GM12875 (cell line): ENCODE measurements at regions not wholly inside any gene's neighbourhood (a gene's known extent, or its start where the extent isn't known, plus 50 kb on each side); places are given as distances from the start of the nearest gene placed in this dataset.

Experiments
- H3K4me3 ChIP-seq: one replicate; pipeline ENCODE4 v1.5.1; 2011; ENCODE audit warnings: low read depth, low read length, control low read depth
- CTCF ChIP-seq: IDR thresholded peaks from 2 replicates; pipeline ENCODE4 v1.5.1; 2011; ENCODE audit warnings: low read depth, mild to moderate bottlenecking, control low read depth, inconsistent platforms, low read length, moderate library complexity, borderline replicate concordance; ENCODE audit not compliant: insufficient read depth

GRCh38 chr1:11414926-11415538 is 63.9 kb upstream of the DISP3 start:
- H3K4me3 ChIP-seq, result no peak overlapping the region
- TF ChIP-seq CTCF, result no peak

- no peak overlapping the region for H3K4me3 ChIP-seq
- TF ChIP-seq CTCF, result no peak
These were observed 61.8 kb upstream of the DISP3 start for GRCh38 chr1:11417162-11417561.

GRCh38 chr1:11418056-11418455 is 60.9 kb upstream of the DISP3 start:
- TF ChIP-seq CTCF, result no peak
- no peak overlapping the region for H3K4me3 ChIP-seq

GRCh38 chr1:11421443-11421842 is 57.5 kb upstream of the DISP3 start:
- H3K4me3 ChIP-seq, result no peak overlapping the region
- TF ChIP-seq CTCF, result no peak

- H3K4me3 ChIP-seq, result no peak overlapping the region
- TF ChIP-seq CTCF, result no peak
These were observed 56.3 kb upstream of the DISP3 start for GRCh38 chr1:11422686-11423085.

GRCh38 chr1:11426617-11427016 is 52.3 kb upstream of the DISP3 start:
- H3K4me3 ChIP-seq, result no peak overlapping the region

More at GRCh38 chr1:11426617-11427016, 52.3 kb upstream of the DISP3 start:
- TF ChIP-seq CTCF, result no peak
